ENCODE measurements at regions not wholly inside any gene's neighbourhood (a gene's known extent, or its start where the extent isn't known, plus 50 kb on each side); places are given as distances from the start of the nearest gene placed in this dataset.
"Not testable (repeated sequence)": the region's sequence is repeated elsewhere in the genome, so short reads cannot be mapped to it uniquely, and the experiment has no call there.

- Histone ChIP-seq H3K27me3 (ENCODE audit: control insufficient read depth, insufficient read depth, low read length) (no peaks in the 10 kb centered on the region), H3K27ac (ENCODE audit: low read depth, low read length) (no peak overlapping the region), H3K9me3 (ENCODE audit: control insufficient read depth, insufficient read depth, low read length) (peaks cover 4% of the 10 kb centered on the region; the same call in 1 of the 2 replicates), H3K4me3 (ENCODE audit: low read depth, low read length) (no peak overlapping the region)
- POLR2A ChIA-PET, result no interaction called here
- no peak for TF ChIP-seq CTCF (IDR thresholded peaks at IDR 0.05; ENCODE audit: low read depth, low read length)
- CTCF ChIA-PET, result no interaction called here
- no peak for DNase-seq (ENCODE audit: low read depth, low spot score)
Measured at GRCh38 chr20:56916345-56916622, 287.2 kb downstream of the TFAP2C start.

GRCh38 chr20:56920041-56920440 is 290.9 kb downstream of the TFAP2C start:
- POLR2A ChIA-PET; DNase-seq (ENCODE audit: low read depth, low spot score); H3K27me3 ChIP-seq (ENCODE audit: control insufficient read depth, insufficient read depth, low read length); H3K4me3 ChIP-seq (ENCODE audit: low read depth, low read length); H3K27ac ChIP-seq (ENCODE audit: low read depth, low read length); CTCF ChIA-PET; H3K9me3 ChIP-seq (ENCODE audit: control insufficient read depth, insufficient read depth, low read length): not testable (repeated sequence)

GRCh38 chr20:56922497-56922896 is 293.4 kb downstream of the TFAP2C start:
- no peak for DNase-seq (ENCODE audit: low read depth, low spot score)
- CTCF ChIA-PET, result no interaction called here
- POLR2A ChIA-PET, result no interaction called here
- H3K4me3 ChIP-seq (ENCODE audit: low read depth, low read length), result no peak overlapping the region
- no peaks in the 10 kb centered on the region; the same call in 1 of the 2 replicates for H3K9me3 ChIP-seq (ENCODE audit: control insufficient read depth, insufficient read depth, low read length)
- no peak overlapping the region for H3K27ac ChIP-seq (ENCODE audit: low read depth, low read length)
- TF ChIP-seq CTCF (IDR thresholded peaks at IDR 0.05; ENCODE audit: low read depth, low read length), result no peak
- H3K27me3 ChIP-seq (ENCODE audit: control insufficient read depth, insufficient read depth, low read length), result peaks cover 30% of the 10 kb centered on the region

- no peak for TF ChIP-seq CTCF (IDR thresholded peaks at IDR 0.05; ENCODE audit: low read depth, low read length)
- DNase-seq (ENCODE audit: low read depth, low spot score), result no peak
- ChIA-PET POLR2A (no interaction called here), CTCF (no interaction called here)
- H3K4me3 ChIP-seq (ENCODE audit: low read depth, low read length), result no peak overlapping the region
- no peak overlapping the region for H3K27ac ChIP-seq (ENCODE audit: low read depth, low read length)
- H3K9me3 ChIP-seq (ENCODE audit: control insufficient read depth, insufficient read depth, low read length), result no peaks in the 10 kb centered on the region; the same call in 1 of the 2 replicates
- peaks cover 31% of the 10 kb centered on the region for H3K27me3 ChIP-seq (ENCODE audit: control insufficient read depth, insufficient read depth, low read length)
Measured at GRCh38 chr20:56924292-56925081, 295.4 kb downstream of the TFAP2C start.

- CTCF ChIA-PET, result no interaction called here
- DNase-seq (ENCODE audit: low read depth, low spot score), result no peak
- Histone ChIP-seq H3K27ac (ENCODE audit: low read depth, low read length) (no peak overlapping the region), H3K27me3 (ENCODE audit: control insufficient read depth, insufficient read depth, low read length) (peaks cover 31% of the 10 kb centered on the region), H3K4me3 (ENCODE audit: low read depth, low read length) (no peak overlapping the region), H3K9me3 (ENCODE audit: control insufficient read depth, insufficient read depth, low read length) (no peaks in the 10 kb centered on the region; the same call in 1 of the 2 replicates)
- POLR2A ChIA-PET, result no interaction called here
- no peak for TF ChIP-seq CTCF (IDR thresholded peaks at IDR 0.05; ENCODE audit: low read depth, low read length)
Measured at GRCh38 chr20:56925082-56925830, 296.1 kb downstream of the TFAP2C start.

Data from AG04450 (cell line).